PFSK-1 (cell line): ENCODE measurements at regions not wholly inside any gene's neighbourhood (a gene's known extent, or its start where the extent isn't known, plus 50 kb on each side); places are given as distances from the start of the nearest gene placed in this dataset.

Experiments
- POLR2AphosphoS5 ChIP-seq: IDR thresholded peaks from 2 replicates; pipeline ENCODE4 v1.6.1; 2012; ENCODE audit warnings: low read depth, mild to moderate bottlenecking, control low read depth, low read length, moderate library complexity
- TAF1 ChIP-seq: IDR thresholded peaks from 2 replicates; pipeline ENCODE4 v1.6.1; 2012; ENCODE audit warnings: low read length, control low read depth, borderline replicate concordance; ENCODE audit not compliant: insufficient read depth

- TF ChIP-seq TAF1 (no peak), POLR2AphosphoS5 (no peak)
Observed at GRCh38 chr18:25881149-25881548, 209.3 kb downstream of the SS18 start.
